HG03139 (cell line): ENCODE measurements at regions not wholly inside any gene's neighbourhood (a gene's known extent, or its start where the extent isn't known, plus 50 kb on each side); places are given as distances from the start of the nearest gene placed in this dataset.
"Not testable (repeated sequence)": the region's sequence is repeated elsewhere in the genome, so short reads cannot be mapped to it uniquely, and the experiment has no call there.

Experiments used
- ATAC-seq: cut with Tn5 transposase; IDR thresholded peaks from one replicate; pipeline ENCODE4 v1.9.1; 2021; ENCODE audit not compliant: unreplicated experiment

GRCh38 chr14:40402957-40403356, 970.7 kb upstream of the FBXO33 start:
- no peak for ATAC-seq

- no peak for ATAC-seq
Observed at GRCh38 chr14:40398981-40399380, 966.7 kb upstream of the FBXO33 start.

GRCh38 chr14:40394634-40395340, 962.6 kb upstream of the FBXO33 start:
- ATAC-seq: no peak

GRCh38 chr14:40393143-40393542, 960.9 kb upstream of the FBXO33 start:
- no peak for ATAC-seq

- no peak for ATAC-seq
Observed at GRCh38 chr14:40386433-40386832, 954.2 kb upstream of the FBXO33 start.

- ATAC-seq: no peak
Observed at GRCh38 chr14:40374221-40374620, 942.0 kb upstream of the FBXO33 start.

- no peak for ATAC-seq
Observed at GRCh38 chr14:40371011-40371410, 938.8 kb upstream of the FBXO33 start.

GRCh38 chr14:40368314-40368713, 936.1 kb upstream of the FBXO33 start:
- ATAC-seq: no peak

GRCh38 chr14:40367717-40368116, 935.5 kb upstream of the FBXO33 start:
- no peak for ATAC-seq

GRCh38 chr14:40365305-40365704, 933.1 kb upstream of the FBXO33 start:
- no peak for ATAC-seq

- no peak for ATAC-seq
Observed at GRCh38 chr14:40362856-40363255, 930.6 kb upstream of the FBXO33 start.

- ATAC-seq: no peak
Observed at GRCh38 chr14:40354754-40355153, 922.5 kb upstream of the FBXO33 start.

- not testable (repeated sequence) for ATAC-seq
Observed at GRCh38 chr14:40348104-40348503, 915.9 kb upstream of the FBXO33 start.

GRCh38 chr14:40347675-40348074, 915.4 kb upstream of the FBXO33 start:
- ATAC-seq: no peak

GRCh38 chr14:40346275-40346674, 914.0 kb upstream of the FBXO33 start:
- no peak for ATAC-seq

GRCh38 chr14:40345334-40345733, 913.1 kb upstream of the FBXO33 start:
- no peak for ATAC-seq

GRCh38 chr14:40340708-40341107, 908.5 kb upstream of the FBXO33 start:
- no peak for ATAC-seq

GRCh38 chr14:40336846-40337245, 904.6 kb upstream of the FBXO33 start:
- ATAC-seq: no peak

- not testable (repeated sequence) for ATAC-seq
Observed at GRCh38 chr14:40326519-40326918, 894.3 kb upstream of the FBXO33 start.

GRCh38 chr14:40318211-40318719, 886.0 kb upstream of the FBXO33 start:
- ATAC-seq: no peak

GRCh38 chr14:40317690-40318089, 885.5 kb upstream of the FBXO33 start:
- ATAC-seq: no peak

- no peak for ATAC-seq
Observed at GRCh38 chr14:40312296-40312695, 880.1 kb upstream of the FBXO33 start.

GRCh38 chr14:40309124-40309523, 876.9 kb upstream of the FBXO33 start:
- no peak for ATAC-seq
